Sigmoid colon (tissue), 4 donors: ENCODE measurements at regions not wholly inside any gene's neighbourhood (a gene's known extent, or its start where the extent isn't known, plus 50 kb on each side); places are given as distances from the start of the nearest gene placed in this dataset.

Experiments used
- CTCF ChIP-seq, 4 experiments: fragments of 450-650 bp in 3 of 4; fragments of 200-600 bp in 1 of 4; IDR thresholded peaks; one replicate each; pipeline ENCODE4 v1.5.1; 2016 to 2019; ENCODE audit warnings: antibody characterized with exemption in 4 of 4, mild to moderate bottlenecking in 3 of 4, moderate library complexity in 2 of 4
- EP300 ChIP-seq, 4 donors: sonication (generic); formaldehyde crosslinking; IDR thresholded peaks; one replicate each; pipeline ENCODE4 v1.6.1; 2017; ENCODE audit warnings: antibody characterized with exemption in 4 of 4
- POLR2A ChIP-seq, 2 donors: fragments of 450-650 bp; IDR thresholded peaks; one replicate each; pipeline ENCODE4 v1.6.1; 2016; ENCODE audit warnings: antibody characterized with exemption in 2 of 2, mild to moderate bottlenecking in 2 of 2, moderate library complexity in 2 of 2
- POLR2AphosphoS5 ChIP-seq, 4 donors: sonication (generic); formaldehyde crosslinking; IDR thresholded peaks; one replicate each; pipeline ENCODE4 v1.6.1; 2017; ENCODE audit warnings: antibody characterized with exemption in 4 of 4

GRCh38 chr20:12763406-12763805 lies 245.4 kb upstream of the SPTLC3 start:
- TF ChIP-seq CTCF (IDR thresholded peaks at IDR 0.05) (no peak), POLR2AphosphoS5 (IDR thresholded peaks at IDR 0.05) (no peak), POLR2A (IDR thresholded peaks at IDR 0.05) (no peak), EP300 (IDR thresholded peaks at IDR 0.05) (no peak)
